ENCODE measurements at regions not wholly inside any gene's neighbourhood (a gene's known extent, or its start where the extent isn't known, plus 50 kb on each side); places are given as distances from the start of the nearest gene placed in this dataset.

- H4K20me1 ChIP-seq (ENCODE audit: control insufficient read depth, insufficient read depth, insufficient read length), result no peaks in the 10 kb centered on the region
- DNase-seq, result no peak
- H2BK5ac ChIP-seq (ENCODE audit: insufficient read length, low read length), result no peak overlapping the region
- H2AFZ ChIP-seq (ENCODE audit: low read length), result no peak overlapping the region
- H3K4ac ChIP-seq (ENCODE audit: low read depth, low read length), result no peak overlapping the region
- H3T11ph ChIP-seq (ENCODE audit: low read length), result no peak overlapping the region
- no peaks in the 10 kb centered on the region for H3K9me3 ChIP-seq (ENCODE audit: control insufficient read depth, low read depth, low read length)
- no peak overlapping the region for H4K5ac ChIP-seq (ENCODE audit: insufficient read length, low read depth, low read length)
- H2BK120ac ChIP-seq (ENCODE audit: low read depth, low read length, poor library complexity, severe bottlenecking), result no peak overlapping the region
- Mint-ChIP-seq H3K4me1 (0 out of 4 replicates have a peak, but pooled peaks cover 0 to 4% of the 10 kb centered on the region in 2 experiments), H3K4me3 (no peak overlapping the region), H3K27me3 (ENCODE audit: low read depth) (peaks cover 2% of the 10 kb centered on the region; the same call in 1 of the 2 replicates), H3K27ac (no peak overlapping the region), H3K36me3 (ENCODE audit: insufficient read depth in 1 of 3, low read depth in 3 of 3) (no peaks in the 10 kb centered on the region), H3K9me3 (no peaks in the 10 kb centered on the region)
- no CpG with 5 or more reads among the region's 5 CpGs for WGBS (ENCODE audit: extremely low coverage, insufficient read length, low lambda C conversion rate)
- H2BK12ac ChIP-seq (ENCODE audit: insufficient read length, low read depth, low read length), result no peak overlapping the region
- no peaks in the 10 kb centered on the region for H3K27me3 ChIP-seq (ENCODE audit: insufficient read depth, low read length)
- no peak overlapping the region for H2BK15ac ChIP-seq (ENCODE audit: low read depth, low read length)
- no peak overlapping the region for H4K91ac ChIP-seq (ENCODE audit: insufficient read length, low read depth, low read length)
- no peak overlapping the region for H3K18ac ChIP-seq (ENCODE audit: insufficient read length, low read depth, low read length)
- H3K4me1 ChIP-seq (ENCODE audit: insufficient read depth, low read length), result no peaks in the 10 kb centered on the region
- H3K23ac ChIP-seq (ENCODE audit: insufficient read length, low read depth, low read length), result no peak overlapping the region
- H3K79me1 ChIP-seq (ENCODE audit: insufficient read depth, low read depth, low read length, poor library complexity, severe bottlenecking), result no peaks in the 10 kb centered on the region
- no peak overlapping the region for H3K56ac ChIP-seq (ENCODE audit: insufficient read length, low read depth, low read length)
- H3K9ac ChIP-seq (ENCODE audit: extremely low read depth, insufficient read length, low read length), result no peak overlapping the region
- H3K4me2 ChIP-seq (ENCODE audit: insufficient read depth, insufficient read length, low read length), result no peak overlapping the region
- H2AK5ac ChIP-seq (ENCODE audit: insufficient read length, low read length), result no peak overlapping the region
- no peak overlapping the region for H2BK20ac ChIP-seq (ENCODE audit: low read depth, low read length, poor library complexity, severe bottlenecking)
- no peak overlapping the region for H3K27ac ChIP-seq (ENCODE audit: insufficient read length, low read depth, low read length)
- no peak overlapping the region for H3K14ac ChIP-seq (ENCODE audit: insufficient read depth, low read length)
- H3K79me2 ChIP-seq (ENCODE audit: insufficient read depth, low read length), result no peaks in the 10 kb centered on the region
- H3K23me2 ChIP-seq (ENCODE audit: insufficient read length, low read depth, low read length, poor library complexity, severe bottlenecking), result no peaks in the 10 kb centered on the region
- TF ChIP-seq, protein P1, sequence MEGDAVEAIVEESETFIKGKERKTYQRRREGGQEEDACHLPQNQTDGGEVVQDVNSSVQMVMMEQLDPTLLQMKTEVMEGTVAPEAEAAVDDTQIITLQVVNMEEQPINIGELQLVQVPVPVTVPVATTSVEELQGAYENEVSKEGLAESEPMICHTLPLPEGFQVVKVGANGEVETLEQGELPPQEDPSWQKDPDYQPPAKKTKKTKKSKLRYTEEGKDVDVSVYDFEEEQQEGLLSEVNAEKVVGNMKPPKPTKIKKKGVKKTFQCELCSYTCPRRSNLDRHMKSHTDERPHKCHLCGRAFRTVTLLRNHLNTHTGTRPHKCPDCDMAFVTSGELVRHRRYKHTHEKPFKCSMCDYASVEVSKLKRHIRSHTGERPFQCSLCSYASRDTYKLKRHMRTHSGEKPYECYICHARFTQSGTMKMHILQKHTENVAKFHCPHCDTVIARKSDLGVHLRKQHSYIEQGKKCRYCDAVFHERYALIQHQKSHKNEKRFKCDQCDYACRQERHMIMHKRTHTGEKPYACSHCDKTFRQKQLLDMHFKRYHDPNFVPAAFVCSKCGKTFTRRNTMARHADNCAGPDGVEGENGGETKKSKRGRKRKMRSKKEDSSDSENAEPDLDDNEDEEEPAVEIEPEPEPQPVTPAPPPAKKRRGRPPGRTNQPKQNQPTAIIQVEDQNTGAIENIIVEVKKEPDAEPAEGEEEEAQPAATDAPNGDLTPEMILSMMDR (conservative IDR thresholded peaks at IDR 0.05), result no peak
- H4K8ac ChIP-seq (replicated peaks; ENCODE audit: insufficient read length, low read depth, low read length), result no peak overlapping the region
Observed at GRCh38 chr5:29769474-29769873, 1424.0 kb upstream of the CDH6 start.

Measured in H9 (cell line).